Calu3 (cell line): ENCODE measurements at regions not wholly inside any gene's neighbourhood (a gene's known extent, or its start where the extent isn't known, plus 50 kb on each side); places are given as distances from the start of the nearest gene placed in this dataset.

Source experiments
- BruUV-seq: library from RNA; stranded (reverse); fragments of 400-500 nt; replicated peaks from 2 replicates; lab custom pipeline; 2021; lab: Mats Ljungman, UMichigan
- CTCF ChIA-PET: fragments of 300-600 bp; sonication (Branson Sonifier 250); formaldehyde crosslinking; loops from one replicate; lab custom pipeline; 2022; ENCODE audit warnings: antibody characterized with exemption; lab: Charles Lee
- DNase-seq: peaks from one replicate; pipeline ENCODE4 v3.0.0; 2022
- H3K27ac Mint-ChIP-seq: one replicate; pipeline ENCODE4 v1.8.0; 2022; ENCODE audit warnings: mixed read lengths; ENCODE audit not compliant: unreplicated experiment
- H3K27me3 Mint-ChIP-seq: one replicate; pipeline ENCODE4 v1.8.0; 2022; ENCODE audit warnings: mixed read lengths; ENCODE audit not compliant: unreplicated experiment
- H3K36me3 Mint-ChIP-seq: one replicate; pipeline ENCODE4 v1.8.0; 2022; ENCODE audit warnings: mild to moderate bottlenecking, moderate library complexity, mixed read lengths; ENCODE audit not compliant: insufficient read depth, unreplicated experiment
- H3K4me1 Mint-ChIP-seq: one replicate; pipeline ENCODE4 v1.8.0; 2022; ENCODE audit warnings: mild to moderate bottlenecking, low read depth, mixed read lengths; ENCODE audit not compliant: unreplicated experiment
- H3K4me3 Mint-ChIP-seq: one replicate; pipeline ENCODE4 v1.8.0; 2022; ENCODE audit warnings: mild to moderate bottlenecking, low read depth, moderate library complexity, mixed read lengths; ENCODE audit not compliant: unreplicated experiment
- H3K9me3 Mint-ChIP-seq: one replicate; pipeline ENCODE4 v1.8.0; 2022; ENCODE audit warnings: low read depth, mixed read lengths; ENCODE audit not compliant: unreplicated experiment
- CTCF ChIP-seq: fragments of 200-600 bp; IDR thresholded peaks from one replicate; pipeline ENCODE4 v1.8.0; 2022; ENCODE audit warnings: antibody characterized with exemption; ENCODE audit not compliant: unreplicated experiment
- intact Hi-C: fragments of 100-400 bp; cut with micrococcal nuclease; formaldehyde crosslinking; loops from one replicate; pipeline ENCODE4 v1.10.0; 2022; ENCODE audit not compliant: unreplicated experiment

- Mint-ChIP-seq H3K27ac (no peak overlapping the region), H3K9me3 (peaks cover 20% of the 10 kb centered on the region), H3K36me3 (no peaks in the 10 kb centered on the region), H3K27me3 (no peaks in the 10 kb centered on the region), H3K4me3 (no peak overlapping the region), H3K4me1 (no peaks in the 10 kb centered on the region)
- DNase-seq: no peak
- BruUV-seq: no TSS peak
- CTCF ChIA-PET: no interaction called here
- TF ChIP-seq CTCF: no peak
- intact Hi-C loops: no loop called here
These were observed 72.6 kb upstream of the MC2R start for GRCh38 chr18:13987956-13988355.

- Mint-ChIP-seq H3K27ac (no peak overlapping the region), H3K4me3 (no peak overlapping the region), H3K36me3 (no peaks in the 10 kb centered on the region), H3K9me3 (peaks cover 23% of the 10 kb centered on the region), H3K27me3 (no peaks in the 10 kb centered on the region), H3K4me1 (no peaks in the 10 kb centered on the region)
- DNase-seq: no peak
- TF ChIP-seq CTCF: no peak
- BruUV-seq: no TSS peak
- intact Hi-C loops: no loop called here
- CTCF ChIA-PET: no interaction called here
These were observed 68.7 kb upstream of the MC2R start for GRCh38 chr18:13984080-13984479.

DNA sequence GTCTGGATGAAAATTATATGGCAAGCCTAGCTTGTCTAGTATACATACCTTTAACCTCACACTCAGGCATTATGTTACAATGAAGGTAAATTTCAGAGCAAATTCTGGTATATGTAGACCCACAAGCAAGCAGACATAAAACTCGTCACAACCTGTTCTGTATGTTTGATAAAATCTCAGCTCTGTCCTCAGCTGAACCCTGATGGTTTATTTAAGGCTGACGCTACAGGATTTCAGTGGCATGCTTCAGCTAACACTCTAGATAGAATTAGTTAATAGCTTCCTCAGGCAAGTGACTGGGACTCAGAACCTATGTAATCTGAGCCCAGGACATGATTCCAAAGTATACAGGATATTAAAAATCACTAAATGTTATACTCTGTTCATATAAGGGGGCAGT, 68.2 kb upstream of the MC2R start:
- BruUV-seq: no TSS peak
- no peak for TF ChIP-seq CTCF
- DNase-seq: no peak
- H3K4me1 Mint-ChIP-seq: no peaks in the 10 kb centered on the region
- intact Hi-C loops: no loop called here
- peaks cover 23% of the 10 kb centered on the region for H3K9me3 Mint-ChIP-seq
- CTCF ChIA-PET: no interaction called here
- H3K27ac Mint-ChIP-seq: no peak overlapping the region
- H3K4me3 Mint-ChIP-seq: no peak overlapping the region
- H3K27me3 Mint-ChIP-seq: no peaks in the 10 kb centered on the region
- H3K36me3 Mint-ChIP-seq: no peaks in the 10 kb centered on the region

- TF ChIP-seq CTCF: no peak
- intact Hi-C loops: no loop called here
- DNase-seq: no peak
- H3K27me3 Mint-ChIP-seq: no peaks in the 10 kb centered on the region
- no peak overlapping the region for H3K4me3 Mint-ChIP-seq
- CTCF ChIA-PET: interaction anchor here (0.7 kb wide), 1 partner anchor 10 kb away, joined by 4 read pairs; no protein-coding TSS in a partner anchor
- no peaks in the 10 kb centered on the region for H3K4me1 Mint-ChIP-seq
- no peaks in the 10 kb centered on the region for H3K36me3 Mint-ChIP-seq
- BruUV-seq: no TSS peak
- no peak overlapping the region for H3K27ac Mint-ChIP-seq
- peaks cover 19% of the 10 kb centered on the region for H3K9me3 Mint-ChIP-seq
These were observed 66.8 kb upstream of the MC2R start for GRCh38 chr18:13982126-13982525.
